Breast epithelium (tissue), 3 donors: ENCODE measurements at regions not wholly inside any gene's neighbourhood (a gene's known extent, or its start where the extent isn't known, plus 50 kb on each side); places are given as distances from the start of the nearest gene placed in this dataset.

Source experiments
- POLR2AphosphoS5 ChIP-seq, 3 donors: sonication (generic); formaldehyde crosslinking; IDR thresholded peaks; one replicate each; pipeline ENCODE4 v1.6.1; 2017; ENCODE audit warnings: antibody characterized with exemption in 3 of 3
- TF ChIP-seq, protein P1 (sequence below), 3 donors: fragments of 450-650 bp; IDR thresholded peaks; one replicate each; pipeline ENCODE4 v1.5.1; 2016 to 2017; ENCODE audit warnings: antibody characterized with exemption in 3 of 3, mild to moderate bottlenecking in 3 of 3, moderate library complexity in 3 of 3

DNA sequence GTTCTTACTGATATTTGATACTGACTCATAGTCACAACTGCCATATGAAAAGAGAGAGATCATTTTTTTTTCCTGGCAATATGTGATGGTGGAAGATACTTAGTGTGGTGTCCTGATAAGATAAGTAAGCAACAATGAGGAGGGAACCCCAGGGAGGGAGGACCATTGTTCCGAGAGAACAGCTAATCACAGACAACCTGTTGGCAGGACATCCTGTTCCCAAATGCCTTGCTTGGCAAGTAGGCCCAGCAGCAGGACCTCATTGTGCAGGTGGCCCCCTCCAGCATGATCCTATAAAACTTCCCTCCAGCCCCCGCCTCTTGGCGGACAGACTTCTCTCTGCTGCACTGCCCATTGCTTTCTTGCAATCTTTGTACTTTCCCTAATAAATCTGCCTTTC, 329.4 kb upstream of the CHRM3 start:
- TF ChIP-seq, protein P1, sequence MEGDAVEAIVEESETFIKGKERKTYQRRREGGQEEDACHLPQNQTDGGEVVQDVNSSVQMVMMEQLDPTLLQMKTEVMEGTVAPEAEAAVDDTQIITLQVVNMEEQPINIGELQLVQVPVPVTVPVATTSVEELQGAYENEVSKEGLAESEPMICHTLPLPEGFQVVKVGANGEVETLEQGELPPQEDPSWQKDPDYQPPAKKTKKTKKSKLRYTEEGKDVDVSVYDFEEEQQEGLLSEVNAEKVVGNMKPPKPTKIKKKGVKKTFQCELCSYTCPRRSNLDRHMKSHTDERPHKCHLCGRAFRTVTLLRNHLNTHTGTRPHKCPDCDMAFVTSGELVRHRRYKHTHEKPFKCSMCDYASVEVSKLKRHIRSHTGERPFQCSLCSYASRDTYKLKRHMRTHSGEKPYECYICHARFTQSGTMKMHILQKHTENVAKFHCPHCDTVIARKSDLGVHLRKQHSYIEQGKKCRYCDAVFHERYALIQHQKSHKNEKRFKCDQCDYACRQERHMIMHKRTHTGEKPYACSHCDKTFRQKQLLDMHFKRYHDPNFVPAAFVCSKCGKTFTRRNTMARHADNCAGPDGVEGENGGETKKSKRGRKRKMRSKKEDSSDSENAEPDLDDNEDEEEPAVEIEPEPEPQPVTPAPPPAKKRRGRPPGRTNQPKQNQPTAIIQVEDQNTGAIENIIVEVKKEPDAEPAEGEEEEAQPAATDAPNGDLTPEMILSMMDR (IDR thresholded peaks at IDR 0.05), result no peak
- no peak for TF ChIP-seq POLR2AphosphoS5 (IDR thresholded peaks at IDR 0.05)
